Upper lobe of right lung (tissue), 1 donor: ENCODE measurements at regions not wholly inside any gene's neighbourhood (a gene's known extent, or its start where the extent isn't known, plus 50 kb on each side); places are given as distances from the start of the nearest gene placed in this dataset.
A peak's percentile ranks its signal among the peaks of the same experiment; 100 is the strongest.

Experiments
- ATAC-seq: fragments of 200-7000 bp; cut with Tn5 transposase; one replicate; pipeline ENCODE4 v1.9.1; 2020; ENCODE audit warnings: mild to moderate bottlenecking, moderate library complexity
- DNase-seq: peaks from one replicate; pipeline ENCODE4 v3.0.0-alpha.2; 2020
- H3K27ac ChIP-seq: fragments of 200-600 bp; one replicate; pipeline ENCODE4 v1.8.0; 2022
- H3K27me3 ChIP-seq: fragments of 200-600 bp; one replicate; pipeline ENCODE4 v1.8.0; 2022; ENCODE audit warnings: mild to moderate bottlenecking
- H3K36me3 ChIP-seq: fragments of 200-600 bp; one replicate; pipeline ENCODE4 v1.8.0; 2022
- H3K4me1 ChIP-seq: fragments of 200-600 bp; one replicate; pipeline ENCODE4 v1.8.0; 2022
- H3K4me3 ChIP-seq: fragments of 200-600 bp; one replicate; pipeline ENCODE4 v1.8.0; 2022; ENCODE audit warnings: mild to moderate bottlenecking
- H3K9me3 ChIP-seq: fragments of 200-600 bp; one replicate; pipeline ENCODE4 v1.8.0; 2022
- CTCF ChIP-seq: fragments of 200-600 bp; IDR thresholded peaks from one replicate; pipeline ENCODE4 v1.8.0; 2022; ENCODE audit warnings: antibody characterized with exemption
- intact Hi-C: fragments of 100-400 bp; cut with DNase I; formaldehyde crosslinking; loops from one replicate; pipeline ENCODE4 v1.11.0; 2022
- donor health status: DM: no; HTN: yes; CAD: no; lungs with severe emphysema.

GRCh38 chr3:41104147-41104546, 95.2 kb upstream of the CTNNB1 start:
- H3K4me1 ChIP-seq: no peaks in the 10 kb centered on the region
- ATAC-seq (no peak), DNase-seq (no peak)
- no peak overlapping the region for H3K4me3 ChIP-seq
- H3K27ac ChIP-seq: no peak overlapping the region
- H3K36me3 ChIP-seq: no peaks in the 10 kb centered on the region
- intact Hi-C loops: no loop called here
- H3K27me3 ChIP-seq: no peaks in the 10 kb centered on the region
- H3K9me3 ChIP-seq: no peaks in the 10 kb centered on the region
- TF ChIP-seq CTCF: no peak

DNA sequence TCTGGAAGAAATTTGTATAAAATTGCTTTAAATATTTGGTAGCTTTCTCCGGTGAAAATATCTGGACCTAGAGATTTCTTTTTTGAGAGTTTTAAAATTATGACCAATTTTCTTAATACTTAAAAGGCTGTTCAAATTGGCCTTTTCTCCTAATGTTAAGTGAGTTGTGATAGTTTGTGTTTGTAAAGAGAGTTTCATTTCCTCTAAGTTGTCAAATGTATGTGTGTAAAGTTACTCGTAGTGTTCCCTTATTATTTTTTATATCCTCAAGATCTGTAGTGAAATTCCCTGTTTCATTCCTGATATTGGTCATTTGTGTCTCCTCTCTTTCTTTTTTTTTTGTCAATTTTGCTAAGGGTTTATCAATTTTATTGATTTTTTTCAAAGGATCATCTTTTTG, 92.6 kb upstream of the CTNNB1 start:
- Histone ChIP-seq H3K36me3 (no peaks in the 10 kb centered on the region), H3K27me3 (no peaks in the 10 kb centered on the region), H3K9me3 (no peaks in the 10 kb centered on the region), H3K4me3 (no peak overlapping the region), H3K27ac (no peak overlapping the region), H3K4me1 (no peaks in the 10 kb centered on the region)
- ATAC-seq (no peak), DNase-seq (no peak)
- intact Hi-C loops: no loop called here
- TF ChIP-seq CTCF: no peak

DNA sequence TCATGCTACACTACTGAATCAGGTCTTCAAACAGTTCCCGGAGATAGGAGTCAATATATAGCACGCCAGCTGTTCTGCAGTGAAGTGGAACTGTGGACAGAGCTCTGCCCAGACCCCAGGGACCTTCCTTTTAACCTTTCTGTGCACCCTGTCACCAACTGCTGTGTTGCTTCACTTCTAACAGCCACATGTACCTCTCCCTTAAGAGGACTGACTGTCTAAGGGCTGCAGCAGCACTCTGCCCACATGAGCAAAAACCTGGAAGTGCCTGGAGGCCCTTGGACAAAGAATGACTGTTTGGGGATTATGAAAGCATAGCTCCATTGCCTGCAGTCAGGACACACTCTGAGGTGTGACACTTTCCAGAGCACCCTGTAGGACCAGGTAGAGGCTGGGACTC, 88.3 kb upstream of the CTNNB1 start:
- Histone ChIP-seq H3K4me3 (no peak overlapping the region), H3K36me3 (no peaks in the 10 kb centered on the region), H3K27ac (no peak overlapping the region), H3K27me3 (no peaks in the 10 kb centered on the region), H3K4me1 (no peaks in the 10 kb centered on the region), H3K9me3 (no peaks in the 10 kb centered on the region)
- no peak for TF ChIP-seq CTCF
- intact Hi-C loops: no loop called here
- DNase-seq: no peak
- peak; percentile 57 for ATAC-seq

- H3K27ac ChIP-seq: no peak overlapping the region
- no peaks in the 10 kb centered on the region for H3K9me3 ChIP-seq
- no peak for DNase-seq
- H3K4me3 ChIP-seq: no peak overlapping the region
- H3K4me1 ChIP-seq: peaks cover 5% of the 10 kb centered on the region
- no peaks in the 10 kb centered on the region for H3K36me3 ChIP-seq
- TF ChIP-seq CTCF: no peak
- ATAC-seq: no peak
- no peaks in the 10 kb centered on the region for H3K27me3 ChIP-seq
- intact Hi-C loops: no loop called here
These were observed 86.8 kb upstream of the CTNNB1 start for GRCh38 chr3:41112466-41112865.

DNA sequence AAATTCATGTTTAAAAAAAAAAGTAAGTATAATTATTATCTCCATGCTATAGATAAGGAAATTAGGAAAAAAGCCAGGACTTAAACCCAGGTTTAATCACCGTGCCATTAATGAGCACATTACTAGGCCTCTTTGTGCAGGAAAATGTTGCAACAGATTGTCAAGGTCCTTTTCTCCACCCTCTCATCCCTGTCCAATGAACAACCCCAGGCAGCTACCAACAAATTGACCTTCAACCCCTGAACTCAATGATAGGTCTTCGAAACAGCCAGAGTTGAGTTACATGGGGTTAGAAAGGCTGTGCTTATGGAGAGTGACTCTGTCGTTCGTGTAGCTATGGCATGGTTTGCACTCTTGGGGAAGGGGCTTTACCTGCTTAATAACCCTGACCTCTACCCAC, 84.2 kb upstream of the CTNNB1 start:
- ATAC-seq (no peak), DNase-seq (no peak)
- intact Hi-C loops: no loop called here
- no peaks in the 10 kb centered on the region for H3K36me3 ChIP-seq
- peaks cover 13% of the 10 kb centered on the region for H3K4me1 ChIP-seq
- H3K27ac ChIP-seq: no peak overlapping the region
- no peak for TF ChIP-seq CTCF
- no peaks in the 10 kb centered on the region for H3K9me3 ChIP-seq
- no peaks in the 10 kb centered on the region for H3K27me3 ChIP-seq
- no peak overlapping the region for H3K4me3 ChIP-seq

DNA sequence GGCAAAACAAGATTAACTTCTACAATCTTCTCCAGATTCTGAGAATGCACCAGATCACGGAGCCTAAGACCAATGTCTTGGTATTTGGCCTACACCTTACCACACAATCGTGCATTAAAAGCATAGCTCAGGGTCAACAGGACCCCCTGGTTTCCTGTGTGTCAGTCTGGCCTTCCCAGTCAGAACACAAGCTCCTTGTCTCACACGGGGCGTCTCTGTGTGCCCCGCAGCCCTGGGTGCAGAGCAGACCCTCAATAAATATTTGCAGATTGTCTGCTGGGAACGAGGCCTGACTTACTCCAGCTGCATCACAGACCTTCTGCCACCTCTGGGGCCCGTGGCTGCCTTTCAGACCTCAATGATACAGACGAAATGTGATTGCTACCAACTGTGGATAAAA, 82.5 kb upstream of the CTNNB1 start:
- TF ChIP-seq CTCF: no peak
- ATAC-seq (no peak), DNase-seq (no peak)
- Histone ChIP-seq H3K4me1 (peaks cover 13% of the 10 kb centered on the region), H3K36me3 (no peaks in the 10 kb centered on the region), H3K27me3 (no peaks in the 10 kb centered on the region), H3K4me3 (no peak overlapping the region), H3K9me3 (no peaks in the 10 kb centered on the region), H3K27ac (peak overlapping the region; percentile 45)
- intact Hi-C loops: no loop called here
